Eye (tissue), 1 donor: ENCODE measurements at regions not wholly inside any gene's neighbourhood (a gene's known extent, or its start where the extent isn't known, plus 50 kb on each side); places are given as distances from the start of the nearest gene placed in this dataset.

Source experiments
- DNase-seq: peaks from one replicate; pipeline ENCODE4 v3.0.0-alpha.2; 2015

GRCh38 chr21:33157303-33157702 lies 72.4 kb upstream of the IFNAR2 start:
- no peak for DNase-seq

GRCh38 chr21:33158654-33159053 lies 71.1 kb upstream of the IFNAR2 start:
- no peak for DNase-seq

GRCh38 chr21:33162436-33162951 lies 67.2 kb upstream of the IFNAR2 start:
- peak; percentile 80 for DNase-seq

GRCh38 chr21:33168886-33169285 lies 60.9 kb upstream of the IFNAR2 start:
- DNase-seq = no peak

- no peak for DNase-seq
Measured at GRCh38 chr21:33169359-33169758, 60.4 kb upstream of the IFNAR2 start.

- DNase-seq = peak; percentile 38
Measured at GRCh38 chr21:33171616-33172169, 58.0 kb upstream of the IFNAR2 start.

- no peak for DNase-seq
Measured at GRCh38 chr21:33174756-33175155, 55.0 kb upstream of the IFNAR2 start.
